HG02610 (cell line): ENCODE measurements at regions not wholly inside any gene's neighbourhood (a gene's known extent, or its start where the extent isn't known, plus 50 kb on each side); places are given as distances from the start of the nearest gene placed in this dataset.

Source experiments
- ATAC-seq: cut with Tn5 transposase; IDR thresholded peaks from one replicate; pipeline ENCODE4 v1.9.1; 2021; ENCODE audit warnings: mild to moderate bottlenecking, moderate library complexity; ENCODE audit not compliant: unreplicated experiment

DNA sequence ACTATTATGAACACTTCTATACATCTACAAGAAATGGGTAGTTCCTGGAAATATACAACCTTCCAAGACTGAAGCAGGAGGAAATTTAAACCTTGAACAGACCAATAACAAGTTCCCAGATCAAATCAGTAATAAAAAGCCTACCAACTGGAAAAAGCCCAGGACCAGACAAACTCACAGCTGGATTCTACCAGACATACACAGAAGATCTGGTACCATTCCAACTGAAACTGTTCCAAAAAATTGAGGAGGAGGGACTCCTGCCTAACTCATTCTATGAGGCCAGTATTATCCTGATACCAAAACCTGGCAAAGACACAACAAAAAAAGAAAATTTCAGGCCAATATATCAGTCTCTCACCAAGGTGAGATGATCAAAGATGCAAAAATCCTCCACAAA is 189.4 kb downstream of the RPS29 start:
- ATAC-seq = no peak

- no peak for ATAC-seq
Measured at GRCh38 chr14:49381778-49382177, 204.4 kb downstream of the RPS29 start.

DNA sequence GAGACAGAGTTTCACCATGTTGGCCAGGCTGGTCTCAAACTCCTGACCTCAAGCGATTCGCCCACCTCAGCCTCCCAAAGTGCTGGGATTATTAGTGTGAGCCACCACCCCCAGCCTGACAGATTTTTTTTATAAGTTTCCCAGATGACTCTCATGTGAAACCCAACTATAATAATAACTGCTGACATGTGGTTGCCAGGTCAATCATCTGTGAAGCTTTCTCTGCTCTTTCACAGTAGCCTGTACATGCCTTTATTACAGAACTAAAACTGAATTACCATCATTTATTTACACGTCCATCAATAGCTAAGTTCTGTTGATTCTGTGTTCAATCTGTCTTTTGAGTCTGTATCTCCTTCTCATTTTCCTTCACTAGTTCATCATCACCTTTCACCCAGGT is 218.5 kb downstream of the RPS29 start:
- ATAC-seq = peak; percentile 93

DNA sequence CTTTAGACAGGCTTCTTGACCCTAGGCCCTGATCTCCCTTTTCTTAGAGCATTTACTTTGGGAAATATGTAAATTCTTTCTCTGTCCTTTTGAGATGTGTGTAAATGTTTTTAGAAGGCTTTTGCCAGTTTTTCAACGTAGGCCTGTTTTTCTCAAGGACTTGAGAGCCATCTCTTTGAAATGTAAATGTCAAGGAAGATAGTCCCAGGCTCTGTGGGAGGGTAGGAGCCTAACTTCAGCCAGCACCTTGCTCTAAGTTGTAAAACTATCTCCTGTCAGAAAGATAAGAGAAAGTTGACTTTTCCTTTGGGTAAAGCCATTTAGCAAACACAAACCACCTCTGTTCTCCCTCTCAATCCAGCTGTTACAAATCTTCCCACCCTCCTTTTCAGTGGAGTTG is 219.8 kb downstream of the RPS29 start:
- no peak for ATAC-seq

GRCh38 chr14:49364752-49365117 is 221.4 kb downstream of the RPS29 start:
- no peak for ATAC-seq

- no peak for ATAC-seq
Measured at GRCh38 chr14:49363821-49364751, 222.1 kb downstream of the RPS29 start.

- no peak for ATAC-seq
Measured at GRCh38 chr14:49362916-49363315, 223.3 kb downstream of the RPS29 start.

DNA sequence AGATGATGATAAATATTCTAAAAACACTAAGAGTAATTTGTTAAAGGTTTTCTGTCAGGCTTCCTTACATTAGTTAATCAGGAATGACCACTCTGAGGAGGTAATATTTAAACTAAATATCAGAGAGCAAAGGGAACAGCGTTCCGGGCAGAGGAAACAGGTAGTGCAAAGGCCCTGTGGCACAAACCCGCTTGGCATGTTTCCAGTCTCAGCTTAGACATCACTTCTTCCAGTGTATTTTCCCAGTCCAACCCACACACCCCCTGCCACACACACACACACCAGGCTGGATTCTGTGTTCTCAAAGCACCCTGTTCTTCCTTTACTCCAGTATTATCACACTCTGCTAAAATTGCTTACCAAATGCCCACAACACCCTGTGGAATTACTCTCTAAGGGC is 247.1 kb downstream of the RPS29 start:
- no peak for ATAC-seq

- ATAC-seq = no peak
Measured at GRCh38 chr14:49319810-49320209, 266.4 kb downstream of the RPS29 start.

DNA sequence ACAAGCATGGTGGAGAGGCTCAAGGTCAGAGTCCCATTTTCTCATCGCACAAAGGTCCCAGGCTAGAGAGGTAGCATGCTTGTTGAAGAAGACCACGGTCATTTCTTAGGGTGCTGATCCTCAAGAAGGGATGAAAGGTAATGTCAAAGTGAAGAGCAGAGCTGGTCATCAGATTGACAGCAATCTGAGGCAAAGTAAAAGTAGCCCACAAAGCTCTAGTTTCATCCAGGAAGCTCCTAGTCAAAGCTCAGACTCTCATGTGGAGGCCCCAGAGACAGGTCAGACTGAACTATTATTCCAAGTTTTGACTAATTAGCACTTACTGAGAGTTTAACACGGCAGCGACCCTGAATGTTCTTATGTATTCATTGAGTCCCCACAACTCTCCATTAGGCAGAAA is 270.6 kb downstream of the RPS29 start:
- no peak for ATAC-seq

- no peak for ATAC-seq
Measured at GRCh38 chr14:49314737-49315136, 271.4 kb downstream of the RPS29 start.

- ATAC-seq = no peak
Measured at GRCh38 chr14:49313108-49313507, 273.1 kb downstream of the RPS29 start.

DNA sequence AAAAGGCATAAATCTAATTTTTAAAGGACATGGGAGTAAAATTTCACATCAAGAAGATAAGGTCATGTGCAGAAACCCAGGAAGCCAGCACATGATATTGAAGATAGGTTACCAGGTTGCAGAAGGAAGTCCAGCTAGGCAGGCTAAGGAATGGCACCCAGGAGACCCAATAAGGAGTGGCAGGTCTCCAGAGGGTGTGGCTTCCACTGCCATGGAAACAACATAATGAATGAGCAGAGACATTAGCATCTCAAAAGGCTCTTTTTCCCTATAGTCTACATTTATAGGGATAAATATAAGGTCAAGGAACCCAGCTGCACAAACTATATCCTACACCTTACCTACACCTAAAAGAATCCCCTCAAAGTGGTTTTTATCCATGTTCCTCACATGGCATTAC is 275.9 kb downstream of the RPS29 start:
- ATAC-seq = no peak

- ATAC-seq = peak; percentile 71
Measured at GRCh38 chr14:49306152-49306751, 279.9 kb downstream of the RPS29 start.

GRCh38 chr14:49303946-49304516 is 282.1 kb downstream of the RPS29 start:
- no peak for ATAC-seq

DNA sequence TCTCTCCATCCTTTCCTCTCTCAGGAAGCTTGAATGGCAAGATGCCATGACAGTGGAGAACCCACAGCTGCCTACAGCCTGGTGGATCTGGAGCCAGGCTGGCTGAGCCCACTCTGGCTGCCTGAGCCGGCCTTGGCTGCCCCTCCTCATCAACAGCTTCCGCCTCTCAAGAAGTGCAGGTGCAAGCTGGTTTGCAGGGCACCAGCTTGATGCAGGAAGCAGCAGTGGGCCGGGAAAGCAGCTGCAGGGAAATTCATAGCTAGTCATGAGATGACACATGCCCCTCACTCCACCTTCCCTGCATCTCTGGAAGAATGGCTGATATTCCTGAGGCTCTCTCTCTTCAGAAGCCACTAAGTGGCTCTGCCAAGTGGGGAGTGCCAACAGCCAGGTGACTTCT is 289.1 kb downstream of the RPS29 start:
- ATAC-seq = no peak

DNA sequence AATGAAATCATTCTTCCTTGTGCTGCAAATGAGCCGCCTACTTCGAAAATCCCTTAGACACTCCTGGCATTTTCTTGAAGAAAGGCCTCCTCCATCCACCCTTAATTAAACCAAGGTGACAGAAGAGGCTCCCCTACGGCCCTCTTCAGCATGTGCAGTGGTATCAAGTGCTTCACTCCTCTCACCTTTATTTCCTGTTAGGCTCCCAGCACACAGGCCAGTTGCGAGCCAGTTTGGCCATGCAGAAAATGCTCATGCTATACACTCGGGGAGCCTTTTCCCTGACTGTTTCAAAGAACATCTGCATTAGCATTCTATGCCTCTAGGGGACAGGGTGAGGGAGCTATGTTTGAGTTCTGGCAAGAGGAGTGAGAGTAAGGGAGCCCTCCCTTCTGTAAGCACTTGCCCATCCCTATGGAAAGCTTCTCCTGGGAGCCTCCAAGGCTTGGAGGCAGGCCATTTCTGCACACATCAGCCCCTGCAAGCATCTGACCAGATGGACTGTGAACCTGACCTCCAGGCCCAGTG is 291.5 kb downstream of the RPS29 start:
- no peak for ATAC-seq

DNA sequence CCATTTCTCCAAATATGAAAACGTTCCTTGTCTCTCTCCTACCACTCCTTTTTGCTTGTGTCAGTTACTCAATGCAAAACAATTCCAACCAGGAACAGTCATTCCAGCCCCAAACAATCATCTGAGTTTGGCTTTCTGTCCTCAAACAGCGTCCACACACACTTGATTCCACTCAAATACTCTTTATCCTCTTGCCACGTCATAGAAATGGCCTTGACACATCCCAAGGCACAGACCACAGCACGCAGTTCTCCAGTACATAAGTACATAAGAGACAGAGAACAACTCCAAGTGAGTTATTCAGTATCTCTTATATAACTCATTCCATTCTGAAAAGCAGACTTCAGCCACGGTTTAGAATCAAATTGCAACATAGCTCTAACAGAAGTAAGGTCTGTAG is 299.2 kb downstream of the RPS29 start:
- no peak for ATAC-seq

DNA sequence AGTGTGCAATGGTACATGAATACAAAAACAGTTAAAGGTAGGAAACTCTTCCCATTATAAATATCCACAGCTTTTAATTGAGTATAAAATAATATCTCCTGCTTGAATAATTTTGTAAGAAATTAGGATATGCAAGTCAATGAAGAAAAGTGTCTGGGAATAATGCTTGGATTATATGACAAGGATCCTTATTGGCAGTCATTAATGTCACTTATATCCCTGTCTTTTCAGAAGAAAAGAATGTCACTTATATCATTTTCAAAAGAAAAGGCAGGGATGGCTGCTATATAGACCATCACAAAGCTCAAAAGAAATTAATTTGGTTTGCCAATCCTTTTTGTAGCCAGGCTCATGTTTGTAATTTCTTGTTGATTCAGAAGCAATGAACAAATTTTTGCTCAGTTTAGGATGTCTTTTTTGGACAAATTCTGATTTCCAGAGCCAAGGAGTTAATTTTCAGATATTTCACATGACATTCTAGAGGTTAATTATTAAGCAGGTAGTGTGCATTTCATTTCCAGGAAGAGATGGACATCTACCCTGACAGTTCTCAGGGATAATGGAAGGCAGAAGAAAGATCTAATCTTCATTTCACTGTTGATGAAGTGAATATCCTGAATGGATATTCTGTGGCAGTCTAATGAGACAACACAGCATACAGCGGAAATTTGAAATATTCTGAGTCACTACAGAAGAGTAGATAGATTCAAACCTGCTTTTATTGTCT is 299.8 kb downstream of the RPS29 start:
- no peak for ATAC-seq

- no peak for ATAC-seq
Measured at GRCh38 chr14:49280566-49280965, 305.6 kb downstream of the RPS29 start.

- no peak for ATAC-seq
Measured at GRCh38 chr14:49250517-49250916, 335.7 kb downstream of the RPS29 start.
